ENCODE measurements at regions not wholly inside any gene's neighbourhood (a gene's known extent, or its start where the extent isn't known, plus 50 kb on each side); places are given as distances from the start of the nearest gene placed in this dataset.

- TF ChIP-seq CTCF (IDR thresholded peaks at IDR 0.05; ENCODE audit: low read depth, low read length, missing control alignments): no peak
- no peak for DNase-seq (ENCODE audit: extremely low read depth, low read depth)
- H3K4me3 ChIP-seq (replicated peaks; ENCODE audit: low read depth, low read length): no peak overlapping the region
These were observed 62.9 kb downstream of the NHLRC3 start for GRCh38 chr13:39100996-39101738.

GRCh38 chr13:39102981-39103490, 64.8 kb downstream of the NHLRC3 start:
- no peak for DNase-seq (ENCODE audit: extremely low read depth, low read depth)
- no peak overlapping the region for H3K4me3 ChIP-seq (replicated peaks; ENCODE audit: low read depth, low read length)
- TF ChIP-seq CTCF (IDR thresholded peaks at IDR 0.05; ENCODE audit: low read depth, low read length, missing control alignments): no peak

GRCh38 chr13:39105110-39105509, 66.9 kb downstream of the NHLRC3 start:
- H3K4me3 ChIP-seq (replicated peaks; ENCODE audit: low read depth, low read length): no peak overlapping the region
- DNase-seq (ENCODE audit: extremely low read depth, low read depth): no peak
- TF ChIP-seq CTCF (IDR thresholded peaks at IDR 0.05; ENCODE audit: low read depth, low read length, missing control alignments): no peak

- H3K4me3 ChIP-seq (replicated peaks; ENCODE audit: low read depth, low read length): no peak overlapping the region
- no peak for TF ChIP-seq CTCF (IDR thresholded peaks at IDR 0.05; ENCODE audit: low read depth, low read length, missing control alignments)
- no peak for DNase-seq (ENCODE audit: extremely low read depth, low read depth)
These were observed 68.2 kb downstream of the NHLRC3 start for GRCh38 chr13:39106216-39107005.

GRCh38 chr13:39107561-39107960, 69.3 kb downstream of the NHLRC3 start:
- no peak overlapping the region for H3K4me3 ChIP-seq (replicated peaks; ENCODE audit: low read depth, low read length)
- TF ChIP-seq CTCF (IDR thresholded peaks at IDR 0.05; ENCODE audit: low read depth, low read length, missing control alignments): no peak
- no peak for DNase-seq (ENCODE audit: extremely low read depth, low read depth)

- no peak overlapping the region for H3K4me3 ChIP-seq (replicated peaks; ENCODE audit: low read depth, low read length)
- DNase-seq (ENCODE audit: extremely low read depth, low read depth): no peak
- TF ChIP-seq CTCF (IDR thresholded peaks at IDR 0.05; ENCODE audit: low read depth, low read length, missing control alignments): no peak
These were observed 70.5 kb downstream of the NHLRC3 start for GRCh38 chr13:39108783-39109182.

Measured in HFF-Myc (cell line).